ENCODE measurements at regions not wholly inside any gene's neighbourhood (a gene's known extent, or its start where the extent isn't known, plus 50 kb on each side); places are given as distances from the start of the nearest gene placed in this dataset.
"Not testable (repeated sequence)": the region's sequence is repeated elsewhere in the genome, so short reads cannot be mapped to it uniquely, and the experiment has no call there.

GRCh38 chr12:37548266-37548805, 768.2 kb upstream of the ALG10B start:
- peaks cover 0 to 5% (median 0%) of the 10 kb centered on the region in 3 donors for H3K4me1 Mint-ChIP-seq
- DNase-seq, result no peak
- H3K9me3 Mint-ChIP-seq, result peaks cover 20 to 33% (median 23%) of the 10 kb centered on the region in 7 donors
- no peak overlapping the region for H3K4me3 Mint-ChIP-seq
- H3K36me3 Mint-ChIP-seq, result peaks cover 4 to 18% of the 10 kb centered on the region in 2 donors
- ATAC-seq (ENCODE audit: low read depth in 2 of 2), result no peak
- no peaks in the 10 kb centered on the region for H3K27me3 Mint-ChIP-seq
- no peak overlapping the region for H3K27ac Mint-ChIP-seq

- H3K4me1 Mint-ChIP-seq; H3K27me3 Mint-ChIP-seq; H3K36me3 Mint-ChIP-seq; H3K27ac Mint-ChIP-seq; ATAC-seq (ENCODE audit: low read depth in 2 of 2); H3K4me3 Mint-ChIP-seq; DNase-seq: not testable (repeated sequence)
- peaks cover 10 to 18% (median 13%) of the 10 kb centered on the region in 7 donors for H3K9me3 Mint-ChIP-seq
These were observed 759.6 kb upstream of the ALG10B start for GRCh38 chr12:37556957-37557356.

- ATAC-seq (ENCODE audit: low read depth in 2 of 2) (no peak), DNase-seq (no peak)
- Mint-ChIP-seq H3K27ac (no peak overlapping the region), H3K4me3 (no peak overlapping the region), H3K36me3 (peaks cover 0 to 7% of the 10 kb centered on the region in 2 donors), H3K27me3 (no peaks in the 10 kb centered on the region), H3K9me3 (peaks cover 12 to 27% (median 24%) of the 10 kb centered on the region in 7 donors), H3K4me1 (no peaks in the 10 kb centered on the region)
These were observed 751.5 kb upstream of the ALG10B start for GRCh38 chr12:37565112-37565511.

GRCh38 chr12:37570547-37570946, 746.0 kb upstream of the ALG10B start:
- not testable (repeated sequence) for H3K36me3 Mint-ChIP-seq; ATAC-seq (ENCODE audit: low read depth in 2 of 2); H3K27me3 Mint-ChIP-seq; DNase-seq; H3K4me1 Mint-ChIP-seq; H3K4me3 Mint-ChIP-seq; H3K27ac Mint-ChIP-seq
- peaks cover 10 to 26% (median 17%) of the 10 kb centered on the region in 7 donors for H3K9me3 Mint-ChIP-seq
